ENCODE measurements at regions not wholly inside any gene's neighbourhood (a gene's known extent, or its start where the extent isn't known, plus 50 kb on each side); places are given as distances from the start of the nearest gene placed in this dataset.

- no peak overlapping the region for H3K27ac ChIP-seq
- H3K36me3 ChIP-seq, result no peaks in the 10 kb centered on the region
- no peak for DNase-seq (ENCODE audit: low spot score in 2 of 2)
- no peaks in the 10 kb centered on the region for H3K9me3 ChIP-seq
- H3K4me3 ChIP-seq, result no peak overlapping the region
- TF ChIP-seq POLR2A (IDR thresholded peaks at IDR 0.05) (no peak), EP300 (IDR thresholded peaks at IDR 0.05) (no peak), POLR2AphosphoS5 (IDR thresholded peaks at IDR 0.05) (no peak)
- TF ChIP-seq, protein P1, sequence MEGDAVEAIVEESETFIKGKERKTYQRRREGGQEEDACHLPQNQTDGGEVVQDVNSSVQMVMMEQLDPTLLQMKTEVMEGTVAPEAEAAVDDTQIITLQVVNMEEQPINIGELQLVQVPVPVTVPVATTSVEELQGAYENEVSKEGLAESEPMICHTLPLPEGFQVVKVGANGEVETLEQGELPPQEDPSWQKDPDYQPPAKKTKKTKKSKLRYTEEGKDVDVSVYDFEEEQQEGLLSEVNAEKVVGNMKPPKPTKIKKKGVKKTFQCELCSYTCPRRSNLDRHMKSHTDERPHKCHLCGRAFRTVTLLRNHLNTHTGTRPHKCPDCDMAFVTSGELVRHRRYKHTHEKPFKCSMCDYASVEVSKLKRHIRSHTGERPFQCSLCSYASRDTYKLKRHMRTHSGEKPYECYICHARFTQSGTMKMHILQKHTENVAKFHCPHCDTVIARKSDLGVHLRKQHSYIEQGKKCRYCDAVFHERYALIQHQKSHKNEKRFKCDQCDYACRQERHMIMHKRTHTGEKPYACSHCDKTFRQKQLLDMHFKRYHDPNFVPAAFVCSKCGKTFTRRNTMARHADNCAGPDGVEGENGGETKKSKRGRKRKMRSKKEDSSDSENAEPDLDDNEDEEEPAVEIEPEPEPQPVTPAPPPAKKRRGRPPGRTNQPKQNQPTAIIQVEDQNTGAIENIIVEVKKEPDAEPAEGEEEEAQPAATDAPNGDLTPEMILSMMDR (IDR thresholded peaks at IDR 0.05), result no peak
- H3K27me3 ChIP-seq, result no peaks in the 10 kb centered on the region
- H3K4me1 ChIP-seq, result no peaks in the 10 kb centered on the region
- WGBS, result 73% methylated on average over 6 of the region's 6 CpGs
Observed at GRCh38 chr2:104481341-104481740, 372.6 kb upstream of the POU3F3 start.

DNA sequence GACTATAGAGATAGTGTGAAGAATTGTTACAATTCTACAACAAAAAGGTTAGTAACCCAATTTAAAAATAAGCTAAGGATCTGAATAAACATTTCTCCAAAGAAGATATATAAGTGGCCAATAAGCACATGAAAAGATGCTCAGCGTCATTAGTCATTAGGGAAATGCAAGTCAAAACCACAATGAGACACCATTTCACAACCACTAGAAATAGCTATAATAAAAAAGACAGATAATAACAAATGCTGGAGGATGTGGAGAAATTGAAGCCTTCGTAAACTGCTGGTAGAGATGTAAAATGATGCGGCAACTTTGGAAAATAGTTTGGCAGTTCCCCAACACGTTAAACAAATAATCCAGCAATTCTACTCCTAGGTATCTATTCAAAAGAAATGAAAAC is 366.5 kb upstream of the POU3F3 start:
- H3K4me1 ChIP-seq, result no peaks in the 10 kb centered on the region
- 76% methylated on average over 4 of the region's 4 CpGs for WGBS
- no peaks in the 10 kb centered on the region for H3K9me3 ChIP-seq
- no peak overlapping the region for H3K27ac ChIP-seq
- DNase-seq (ENCODE audit: low spot score in 2 of 2), result no peak
- H3K36me3 ChIP-seq, result no peaks in the 10 kb centered on the region
- TF ChIP-seq POLR2A (IDR thresholded peaks at IDR 0.05) (no peak), POLR2AphosphoS5 (IDR thresholded peaks at IDR 0.05) (no peak)
- TF ChIP-seq, protein P1 (IDR thresholded peaks at IDR 0.05), result no peak
- H3K4me3 ChIP-seq, result no peak overlapping the region
- no peaks in the 10 kb centered on the region for H3K27me3 ChIP-seq

GRCh38 chr2:104493698-104494097 is 360.2 kb upstream of the POU3F3 start:
- H3K27ac ChIP-seq, result no peak overlapping the region
- H3K36me3 ChIP-seq, result no peaks in the 10 kb centered on the region
- H3K4me1 ChIP-seq, result no peaks in the 10 kb centered on the region
- H3K27me3 ChIP-seq, result no peaks in the 10 kb centered on the region
- H3K4me3 ChIP-seq, result no peak overlapping the region
- 48% methylated on average over 1 of the region's 1 CpG for WGBS
- TF ChIP-seq POLR2A (IDR thresholded peaks at IDR 0.05), result no peak
- TF ChIP-seq, protein P1 (IDR thresholded peaks at IDR 0.05), result no peak
- no peak for TF ChIP-seq POLR2AphosphoS5 (IDR thresholded peaks at IDR 0.05)
- TF ChIP-seq EP300 (IDR thresholded peaks at IDR 0.05), result no peak
- no peaks in the 10 kb centered on the region for H3K9me3 ChIP-seq
- no peak for DNase-seq (ENCODE audit: low spot score in 2 of 2)

GRCh38 chr2:104501342-104501741 is 352.6 kb upstream of the POU3F3 start:
- Histone ChIP-seq H3K9me3 (no peaks in the 10 kb centered on the region), H3K27me3 (no peaks in the 10 kb centered on the region), H3K4me1 (no peaks in the 10 kb centered on the region), H3K27ac (no peak overlapping the region), H3K36me3 (no peaks in the 10 kb centered on the region), H3K4me3 (no peak overlapping the region)
- WGBS, result 94% methylated on average over 6 of the region's 6 CpGs
- TF ChIP-seq POLR2A (IDR thresholded peaks at IDR 0.05), result no peak
- TF ChIP-seq, protein P1 (IDR thresholded peaks at IDR 0.05), result no peak
- no peak for TF ChIP-seq EP300 (IDR thresholded peaks at IDR 0.05)
- TF ChIP-seq POLR2AphosphoS5 (IDR thresholded peaks at IDR 0.05), result no peak
- no peak for DNase-seq (ENCODE audit: low spot score in 2 of 2)

DNA sequence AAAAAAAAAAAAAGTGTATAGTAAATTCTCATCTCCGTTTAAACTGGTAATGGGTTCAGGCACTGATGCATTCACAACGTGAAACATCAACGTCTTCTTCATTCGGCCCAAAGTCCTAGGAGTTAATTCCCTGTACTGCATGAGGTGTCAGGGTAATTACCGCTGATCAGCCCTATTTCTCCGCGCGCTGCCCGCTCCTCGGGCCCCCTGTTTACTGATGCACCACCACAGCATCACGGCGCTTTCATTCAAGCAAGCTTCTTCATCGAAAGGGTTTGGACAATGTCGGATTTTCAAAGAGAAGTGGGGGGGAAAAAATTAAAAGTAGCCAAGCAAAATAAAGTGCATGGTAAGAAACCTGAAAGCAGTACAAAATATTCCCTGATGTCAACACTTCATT is 352.0 kb upstream of the POU3F3 start:
- TF ChIP-seq POLR2AphosphoS5 (IDR thresholded peaks at IDR 0.05) (no peak), EP300 (IDR thresholded peaks at IDR 0.05) (no peak), POLR2A (IDR thresholded peaks at IDR 0.05) (no peak)
- TF ChIP-seq, protein P1 (IDR thresholded peaks at IDR 0.05), result no peak
- no peak for DNase-seq (ENCODE audit: low spot score in 2 of 2)
- WGBS, result 84% methylated on average over 14 of the region's 14 CpGs

More for the DNA sequence above, 352.0 kb upstream of the POU3F3 start:
- no peaks in the 10 kb centered on the region for H3K27me3 ChIP-seq
- H3K36me3 ChIP-seq, result no peaks in the 10 kb centered on the region
- H3K4me1 ChIP-seq, result no peaks in the 10 kb centered on the region
- no peak overlapping the region for H3K27ac ChIP-seq
- no peak overlapping the region for H3K4me3 ChIP-seq
- no peaks in the 10 kb centered on the region for H3K9me3 ChIP-seq
